ENCODE measurements at regions not wholly inside any gene's neighbourhood (a gene's known extent, or its start where the extent isn't known, plus 50 kb on each side); places are given as distances from the start of the nearest gene placed in this dataset.
"Not testable (repeated sequence)": the region's sequence is repeated elsewhere in the genome, so short reads cannot be mapped to it uniquely, and the experiment has no call there.

- H2BK120ac ChIP-seq (ENCODE audit: low read depth, low read length); H4K91ac ChIP-seq (ENCODE audit: low read length); H3K4me1 ChIP-seq (ENCODE audit: control insufficient read depth, insufficient read depth, low read depth, low read length); DNase-seq; H2BK5ac ChIP-seq (ENCODE audit: low read depth, low read length, poor library complexity, severe bottlenecking); H3K18ac ChIP-seq (ENCODE audit: low read depth in 1 of 2, low read length in 2 of 2); H2BK15ac ChIP-seq (ENCODE audit: low read depth, poor library complexity, severe bottlenecking); H3K36me3 ChIP-seq (ENCODE audit: control insufficient read depth in 1 of 2, insufficient read depth in 2 of 2, low read depth in 1 of 2, low read length in 2 of 2); H2BK12ac ChIP-seq (ENCODE audit: low read length in 2 of 2); H3K27me3 ChIP-seq (ENCODE audit: control insufficient read depth in 1 of 2, insufficient read depth in 1 of 2, low read length in 2 of 2); H3K9ac ChIP-seq (ENCODE audit: low read length); H2AFZ ChIP-seq (ENCODE audit: low read depth, low read length); H3K4me2 ChIP-seq (ENCODE audit: low read length, poor library complexity, severe bottlenecking); H3K14ac ChIP-seq (ENCODE audit: low read length in 2 of 2); H3K27ac ChIP-seq (ENCODE audit: low read length, poor library complexity, severe bottlenecking); H3K79me1 ChIP-seq (replicated peaks; ENCODE audit: low read length, poor library complexity, severe bottlenecking); H3K9me3 ChIP-seq (ENCODE audit: control insufficient read depth, low read length); H2AK5ac ChIP-seq (ENCODE audit: low read length, severe bottlenecking); H3K4ac ChIP-seq (ENCODE audit: low read depth in 1 of 2, low read length in 2 of 2); H4K8ac ChIP-seq (ENCODE audit: low read length); H3K4me3 ChIP-seq (ENCODE audit: insufficient read depth in 1 of 2, low read depth in 1 of 2, low read length in 2 of 2); H3K23ac ChIP-seq (ENCODE audit: low read length in 2 of 2): not testable (repeated sequence)
- 89% methylated on average over 15 of the region's 27 CpGs for WGBS
These were observed 1069.5 kb upstream of the EPHA6 start for GRCh38 chr3:95744896-95745295.

DNA sequence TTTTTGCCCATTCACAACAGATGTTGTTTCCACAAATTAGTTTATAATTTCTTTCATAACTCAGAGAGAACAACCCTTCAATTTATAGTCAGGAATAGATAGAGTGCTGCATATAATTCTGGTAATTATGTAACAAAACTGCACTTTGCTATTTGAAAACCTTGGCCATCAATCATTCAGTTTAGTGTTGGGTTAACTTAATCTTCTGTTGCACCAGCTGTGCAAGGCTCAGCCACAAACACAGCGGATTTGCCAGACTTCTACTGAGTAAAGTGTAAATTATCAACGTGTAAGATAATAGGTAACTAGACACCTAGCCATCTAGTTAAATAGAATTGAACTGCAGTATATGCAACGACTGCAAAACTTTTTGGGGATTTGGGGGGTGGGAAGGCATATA lies 1064.3 kb upstream of the EPHA6 start:
- H4K91ac ChIP-seq (ENCODE audit: low read length), result no peak overlapping the region
- no peak overlapping the region for H3K4ac ChIP-seq (ENCODE audit: low read depth in 1 of 2, low read length in 2 of 2)
- no peak overlapping the region for H3K18ac ChIP-seq (ENCODE audit: low read depth in 1 of 2, low read length in 2 of 2)
- H3K23ac ChIP-seq (ENCODE audit: low read length in 2 of 2), result no peak overlapping the region
- H2BK5ac ChIP-seq (ENCODE audit: low read depth, low read length, poor library complexity, severe bottlenecking), result no peak overlapping the region
- DNase-seq, result no peak
- H3K79me1 ChIP-seq (replicated peaks; ENCODE audit: low read length, poor library complexity, severe bottlenecking), result no peaks in the 10 kb centered on the region
- H3K9ac ChIP-seq (ENCODE audit: low read length), result no peak overlapping the region
- H4K8ac ChIP-seq (ENCODE audit: low read length), result no peak overlapping the region
- no peak overlapping the region for H2BK15ac ChIP-seq (ENCODE audit: low read depth, poor library complexity, severe bottlenecking)
- H3K4me1 ChIP-seq (ENCODE audit: control insufficient read depth, insufficient read depth, low read depth, low read length), result no peaks in the 10 kb centered on the region
- H2AK5ac ChIP-seq (ENCODE audit: low read length, severe bottlenecking), result no peak overlapping the region
- WGBS, result 100% methylated on average over 1 of the region's 3 CpGs
- H2AFZ ChIP-seq (ENCODE audit: low read depth, low read length), result no peak overlapping the region
- no peaks in the 10 kb centered on the region for H3K36me3 ChIP-seq (ENCODE audit: control insufficient read depth in 1 of 2, insufficient read depth in 2 of 2, low read depth in 1 of 2, low read length in 2 of 2)
- no peak overlapping the region for H3K14ac ChIP-seq (ENCODE audit: low read length in 2 of 2)
- H3K27ac ChIP-seq (ENCODE audit: low read length, poor library complexity, severe bottlenecking), result no peak overlapping the region
- H3K4me2 ChIP-seq (ENCODE audit: low read length, poor library complexity, severe bottlenecking), result no peak overlapping the region
- no peaks in the 10 kb centered on the region for H3K27me3 ChIP-seq (ENCODE audit: control insufficient read depth in 1 of 2, insufficient read depth in 1 of 2, low read length in 2 of 2)
- H3K4me3 ChIP-seq (ENCODE audit: insufficient read depth in 1 of 2, low read depth in 1 of 2, low read length in 2 of 2), result no peak overlapping the region
- H2BK12ac ChIP-seq (ENCODE audit: low read length in 2 of 2), result no peak overlapping the region
- H3K9me3 ChIP-seq (ENCODE audit: control insufficient read depth, low read length), result no peaks in the 10 kb centered on the region
- no peak overlapping the region for H2BK120ac ChIP-seq (ENCODE audit: low read depth, low read length)

GRCh38 chr3:95751509-95751908 lies 1062.9 kb upstream of the EPHA6 start:
- 79% methylated on average over 3 of the region's 3 CpGs for WGBS

DNA sequence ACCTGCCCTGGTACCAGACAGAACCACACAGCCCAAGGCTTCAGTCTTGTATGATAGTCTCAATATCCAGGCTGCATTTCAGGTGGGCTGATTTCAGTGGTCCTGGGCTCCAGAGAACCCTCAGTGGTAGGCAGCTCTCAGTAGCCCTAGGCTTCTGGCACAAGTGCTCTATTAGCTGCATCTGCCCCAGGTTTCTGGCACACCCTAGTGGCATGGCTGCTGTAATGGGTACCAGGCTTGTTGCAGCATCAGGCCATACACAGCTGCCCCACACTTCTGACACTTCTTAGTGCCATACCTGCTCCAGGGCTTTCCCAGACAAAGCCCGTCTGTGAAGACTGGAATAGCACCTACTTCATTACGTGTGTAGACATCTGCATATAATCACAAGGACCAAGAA lies 1062.2 kb upstream of the EPHA6 start:
- peak overlapping the region; percentile 7 for H2AK5ac ChIP-seq (ENCODE audit: low read length, severe bottlenecking)
- H2BK5ac ChIP-seq (ENCODE audit: low read depth, low read length, poor library complexity, severe bottlenecking), result no peak overlapping the region
- no peak overlapping the region for H3K4me3 ChIP-seq (ENCODE audit: insufficient read depth in 1 of 2, low read depth in 1 of 2, low read length in 2 of 2)
- H3K36me3 ChIP-seq (ENCODE audit: control insufficient read depth in 1 of 2, insufficient read depth in 2 of 2, low read depth in 1 of 2, low read length in 2 of 2), result no peaks in the 10 kb centered on the region
- DNase-seq, result no peak
- H3K23ac ChIP-seq (ENCODE audit: low read length in 2 of 2), result peak overlapping the region in 1 of 2 experiments; percentile 83
- no peak overlapping the region for H2AFZ ChIP-seq (ENCODE audit: low read depth, low read length)
- no peak overlapping the region for H4K91ac ChIP-seq (ENCODE audit: low read length)
- no peak overlapping the region for H3K18ac ChIP-seq (ENCODE audit: low read depth in 1 of 2, low read length in 2 of 2)
- H3K9me3 ChIP-seq (ENCODE audit: control insufficient read depth, low read length), result no peaks in the 10 kb centered on the region
- H3K27me3 ChIP-seq (ENCODE audit: control insufficient read depth in 1 of 2, insufficient read depth in 1 of 2, low read length in 2 of 2), result no peaks in the 10 kb centered on the region
- H3K9ac ChIP-seq (ENCODE audit: low read length), result no peak overlapping the region
- no peak overlapping the region for H3K14ac ChIP-seq (ENCODE audit: low read length in 2 of 2)
- H3K27ac ChIP-seq (ENCODE audit: low read length, poor library complexity, severe bottlenecking), result no peak overlapping the region
- no peaks in the 10 kb centered on the region for H3K79me1 ChIP-seq (replicated peaks; ENCODE audit: low read length, poor library complexity, severe bottlenecking)
- no peak overlapping the region for H2BK15ac ChIP-seq (ENCODE audit: low read depth, poor library complexity, severe bottlenecking)
- no peaks in the 10 kb centered on the region for H3K4me1 ChIP-seq (ENCODE audit: control insufficient read depth, insufficient read depth, low read depth, low read length)
- no peak overlapping the region for H3K4ac ChIP-seq (ENCODE audit: low read depth in 1 of 2, low read length in 2 of 2)
- no peak overlapping the region for H4K8ac ChIP-seq (ENCODE audit: low read length)
- 94% methylated on average over 2 of the region's 2 CpGs for WGBS
- H3K4me2 ChIP-seq (ENCODE audit: low read length, poor library complexity, severe bottlenecking), result no peak overlapping the region
- no peak overlapping the region for H2BK12ac ChIP-seq (ENCODE audit: low read length in 2 of 2)
- no peak overlapping the region for H2BK120ac ChIP-seq (ENCODE audit: low read depth, low read length)

More at GRCh38 chr3:95751509-95751908, 1062.9 kb upstream of the EPHA6 start:
- Histone ChIP-seq H2BK120ac (ENCODE audit: low read depth, low read length) (no peak overlapping the region), H2AK5ac (ENCODE audit: low read length, severe bottlenecking) (no peak overlapping the region), H3K18ac (ENCODE audit: low read depth in 1 of 2, low read length in 2 of 2) (no peak overlapping the region), H4K91ac (ENCODE audit: low read length) (no peak overlapping the region), H3K9ac (ENCODE audit: low read length) (no peak overlapping the region), H2BK15ac (ENCODE audit: low read depth, poor library complexity, severe bottlenecking) (no peak overlapping the region), H2AFZ (ENCODE audit: low read depth, low read length) (no peak overlapping the region), H3K9me3 (ENCODE audit: control insufficient read depth, low read length) (no peaks in the 10 kb centered on the region), H4K8ac (ENCODE audit: low read length) (no peak overlapping the region), H3K14ac (ENCODE audit: low read length in 2 of 2) (no peak overlapping the region), H3K27me3 (ENCODE audit: control insufficient read depth in 1 of 2, insufficient read depth in 1 of 2, low read length in 2 of 2) (no peaks in the 10 kb centered on the region), H2BK12ac (ENCODE audit: low read length in 2 of 2) (no peak overlapping the region), H3K27ac (ENCODE audit: low read length, poor library complexity, severe bottlenecking) (no peak overlapping the region), H3K4ac (ENCODE audit: low read depth in 1 of 2, low read length in 2 of 2) (no peak overlapping the region), H3K4me1 (ENCODE audit: control insufficient read depth, insufficient read depth, low read depth, low read length) (no peaks in the 10 kb centered on the region), H3K23ac (ENCODE audit: low read length in 2 of 2) (no peak overlapping the region), H2BK5ac (ENCODE audit: low read depth, low read length, poor library complexity, severe bottlenecking) (no peak overlapping the region), H3K36me3 (ENCODE audit: control insufficient read depth in 1 of 2, insufficient read depth in 2 of 2, low read depth in 1 of 2, low read length in 2 of 2) (no peaks in the 10 kb centered on the region), H3K4me2 (ENCODE audit: low read length, poor library complexity, severe bottlenecking) (no peak overlapping the region), H3K4me3 (ENCODE audit: insufficient read depth in 1 of 2, low read depth in 1 of 2, low read length in 2 of 2) (no peak overlapping the region), H3K79me1 (replicated peaks; ENCODE audit: low read length, poor library complexity, severe bottlenecking) (no peaks in the 10 kb centered on the region)
- DNase-seq, result no peak
